ENCODE measurements at regions not wholly inside any gene's neighbourhood (a gene's known extent, or its start where the extent isn't known, plus 50 kb on each side); places are given as distances from the start of the nearest gene placed in this dataset.

DNA sequence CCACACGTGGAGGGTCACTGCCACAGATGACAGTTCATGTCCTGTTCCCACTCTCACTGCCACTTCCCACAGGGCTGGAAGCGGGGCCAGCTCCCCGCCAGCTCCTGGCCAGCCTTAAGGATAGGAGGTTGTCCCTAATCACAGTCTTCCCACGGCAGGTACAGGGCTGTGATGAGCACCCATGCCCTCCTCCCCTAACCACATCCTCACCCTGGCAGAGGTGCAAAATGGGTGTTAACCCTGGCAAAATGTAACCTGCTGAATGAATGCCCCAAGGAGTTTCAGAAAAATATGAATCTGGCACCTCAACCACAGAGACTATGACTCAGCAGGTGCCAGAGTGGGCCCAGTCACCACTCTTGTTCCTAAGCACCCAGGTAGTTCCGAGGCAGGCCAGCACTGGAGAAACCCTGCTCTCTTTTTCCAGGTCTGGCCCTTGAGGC is 185.1 kb upstream of the TPM1 start:
- Histone ChIP-seq H3K27ac (ENCODE audit: low read length) (no peak overlapping the region), H3K4me3 (ENCODE audit: low read length) (no peak overlapping the region), H3K4me1 (ENCODE audit: low read length) (peaks cover 5% of the 10 kb centered on the region; the same call in 1 of the 2 replicates), H4K20me1 (ENCODE audit: insufficient read depth, low read length) (no peaks in the 10 kb centered on the region), H3K36me3 (replicated peaks; ENCODE audit: insufficient read depth, low read length) (no peaks in the 10 kb centered on the region), H3K9me2 (replicated peaks; ENCODE audit: insufficient read depth, low read length) (no peaks in the 10 kb centered on the region), H3K79me2 (ENCODE audit: low read length) (no peaks in the 10 kb centered on the region), H3F3A (ENCODE audit: insufficient read depth, low read length) (no peaks in the 10 kb centered on the region), H2AFZ (ENCODE audit: low read length) (0 out of 2 replicates have a peak overlapping the region, but pooled peaks have one; percentile 3), H3K4me2 (ENCODE audit: low read depth, low read length) (no peak overlapping the region), H3K9me3 (replicated peaks; ENCODE audit: insufficient read depth, low read length) (no peaks in the 10 kb centered on the region), H3K9ac (ENCODE audit: low read length) (no peak overlapping the region), H3K27me3 (replicated peaks; ENCODE audit: insufficient read depth, low read length) (no peaks in the 10 kb centered on the region)
- no peak for TF ChIP-seq EZH2phosphoT487 (IDR thresholded peaks at IDR 0.05; ENCODE audit: low read length)
- TF ChIP-seq EZH2 (optimal IDR thresholded peaks at IDR 0.05; ENCODE audit: low read depth, low read length) = no peak
- TF ChIP-seq, protein P1, sequence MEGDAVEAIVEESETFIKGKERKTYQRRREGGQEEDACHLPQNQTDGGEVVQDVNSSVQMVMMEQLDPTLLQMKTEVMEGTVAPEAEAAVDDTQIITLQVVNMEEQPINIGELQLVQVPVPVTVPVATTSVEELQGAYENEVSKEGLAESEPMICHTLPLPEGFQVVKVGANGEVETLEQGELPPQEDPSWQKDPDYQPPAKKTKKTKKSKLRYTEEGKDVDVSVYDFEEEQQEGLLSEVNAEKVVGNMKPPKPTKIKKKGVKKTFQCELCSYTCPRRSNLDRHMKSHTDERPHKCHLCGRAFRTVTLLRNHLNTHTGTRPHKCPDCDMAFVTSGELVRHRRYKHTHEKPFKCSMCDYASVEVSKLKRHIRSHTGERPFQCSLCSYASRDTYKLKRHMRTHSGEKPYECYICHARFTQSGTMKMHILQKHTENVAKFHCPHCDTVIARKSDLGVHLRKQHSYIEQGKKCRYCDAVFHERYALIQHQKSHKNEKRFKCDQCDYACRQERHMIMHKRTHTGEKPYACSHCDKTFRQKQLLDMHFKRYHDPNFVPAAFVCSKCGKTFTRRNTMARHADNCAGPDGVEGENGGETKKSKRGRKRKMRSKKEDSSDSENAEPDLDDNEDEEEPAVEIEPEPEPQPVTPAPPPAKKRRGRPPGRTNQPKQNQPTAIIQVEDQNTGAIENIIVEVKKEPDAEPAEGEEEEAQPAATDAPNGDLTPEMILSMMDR (IDR thresholded peaks at IDR 0.05; ENCODE audit: low read length) = no peak
- DNase-seq = peak; percentile 12

DNA sequence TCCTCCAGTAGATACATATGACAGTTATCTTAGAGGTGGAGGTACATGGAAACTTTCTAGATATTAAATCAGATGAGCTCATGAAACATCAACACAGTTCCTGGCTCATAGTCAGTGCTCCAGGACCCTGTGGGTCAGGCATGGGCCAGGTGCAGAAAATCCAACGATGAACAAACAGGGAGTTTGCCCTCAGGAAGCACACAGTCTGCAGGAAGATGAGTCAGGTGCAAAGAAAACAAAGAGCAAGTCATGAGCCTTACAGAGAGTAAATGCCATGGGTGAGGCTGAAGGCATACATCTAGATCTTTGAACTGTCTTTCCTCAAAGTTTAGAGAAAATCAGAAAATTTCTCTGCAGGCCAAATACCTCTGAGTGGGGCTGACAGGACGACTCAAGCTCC is 184.2 kb upstream of the TPM1 start:
- no peaks in the 10 kb centered on the region for H3K27me3 ChIP-seq (replicated peaks; ENCODE audit: insufficient read depth, low read length)
- no peak overlapping the region for H3K4me2 ChIP-seq (ENCODE audit: low read depth, low read length)

GRCh38 chr15:62862717-62863116 is 179.8 kb upstream of the TPM1 start:
- Histone ChIP-seq H3K27ac (ENCODE audit: low read length) (no peak overlapping the region), H3K27me3 (replicated peaks; ENCODE audit: insufficient read depth, low read length) (no peaks in the 10 kb centered on the region), H3K9me2 (replicated peaks; ENCODE audit: insufficient read depth, low read length) (no peaks in the 10 kb centered on the region)

More for the DNA sequence above, 184.2 kb upstream of the TPM1 start:
- Histone ChIP-seq H3K27ac (ENCODE audit: low read length) (no peak overlapping the region), H2AFZ (ENCODE audit: low read length) (no peak overlapping the region), H3K9me2 (replicated peaks; ENCODE audit: insufficient read depth, low read length) (no peaks in the 10 kb centered on the region), H3K36me3 (replicated peaks; ENCODE audit: insufficient read depth, low read length) (no peaks in the 10 kb centered on the region), H3K4me3 (ENCODE audit: low read length) (no peak overlapping the region), H3K79me2 (ENCODE audit: low read length) (no peaks in the 10 kb centered on the region), H3K4me1 (ENCODE audit: low read length) (peaks cover 5% of the 10 kb centered on the region; the same call in 1 of the 2 replicates), H3F3A (ENCODE audit: insufficient read depth, low read length) (no peaks in the 10 kb centered on the region), H3K9me3 (replicated peaks; ENCODE audit: insufficient read depth, low read length) (no peaks in the 10 kb centered on the region), H4K20me1 (ENCODE audit: insufficient read depth, low read length) (no peaks in the 10 kb centered on the region), H3K9ac (ENCODE audit: low read length) (no peak overlapping the region)
- TF ChIP-seq EZH2phosphoT487 (IDR thresholded peaks at IDR 0.05; ENCODE audit: low read length) (no peak), EZH2 (optimal IDR thresholded peaks at IDR 0.05; ENCODE audit: low read depth, low read length) (no peak)
- TF ChIP-seq, protein P1 (IDR thresholded peaks at IDR 0.05; ENCODE audit: low read length) = no peak
- no peak for DNase-seq

More at GRCh38 chr15:62862717-62863116, 179.8 kb upstream of the TPM1 start:
- H3K4me1 ChIP-seq (ENCODE audit: low read length) = no peaks in the 10 kb centered on the region
- no peaks in the 10 kb centered on the region for H3K79me2 ChIP-seq (ENCODE audit: low read length)
- H4K20me1 ChIP-seq (ENCODE audit: insufficient read depth, low read length) = no peaks in the 10 kb centered on the region
- H3K36me3 ChIP-seq (replicated peaks; ENCODE audit: insufficient read depth, low read length) = no peaks in the 10 kb centered on the region
- DNase-seq = no peak
- no peaks in the 10 kb centered on the region for H3K9me3 ChIP-seq (replicated peaks; ENCODE audit: insufficient read depth, low read length)
- TF ChIP-seq EZH2phosphoT487 (IDR thresholded peaks at IDR 0.05; ENCODE audit: low read length) (no peak), EZH2 (optimal IDR thresholded peaks at IDR 0.05; ENCODE audit: low read depth, low read length) (no peak)
- TF ChIP-seq, protein P1 (IDR thresholded peaks at IDR 0.05; ENCODE audit: low read length) = no peak
- H3K4me3 ChIP-seq (ENCODE audit: low read length) = no peak overlapping the region
- no peak overlapping the region for H3K4me2 ChIP-seq (ENCODE audit: low read depth, low read length)
- H3K9ac ChIP-seq (ENCODE audit: low read length) = no peak overlapping the region
- no peak overlapping the region for H2AFZ ChIP-seq (ENCODE audit: low read length)
- no peaks in the 10 kb centered on the region for H3F3A ChIP-seq (ENCODE audit: insufficient read depth, low read length)

Data from MM.1S (cell line).